ENCODE measurements at regions not wholly inside any gene's neighbourhood (a gene's known extent, or its start where the extent isn't known, plus 50 kb on each side); places are given as distances from the start of the nearest gene placed in this dataset.

GRCh38 chr11:120023551-120023950 is 114.4 kb downstream of the TRIM29 start:
- Mint-ChIP-seq H3K4me3 (no peak overlapping the region), H3K27ac (no peak overlapping the region), H3K36me3 (ENCODE audit: low read depth) (no peaks in the 10 kb centered on the region), H3K4me1 (peaks cover 22% of the 10 kb centered on the region), H3K27me3 (ENCODE audit: insufficient read depth, low read depth, poor library complexity) (peaks cover 6% of the 10 kb centered on the region), H3K9me3 (0 out of 3 replicates have a peak, but pooled peaks cover 2% of the 10 kb centered on the region)
- Histone ChIP-seq H3K36me3 (ENCODE audit: insufficient read depth) (no peaks in the 10 kb centered on the region), H3K9me2 (ENCODE audit: insufficient read depth) (0 out of 2 replicates have a peak, but pooled peaks cover 5% of the 10 kb centered on the region), H2AFZ (0 out of 2 replicates have a peak overlapping the region, but pooled peaks have one; percentile 82), H3K4me2 (peak overlapping the region; percentile 23; the same call in 1 of the 2 replicates), H3K27ac (ENCODE audit: low read depth) (no peak overlapping the region), H3F3A (replicated peaks; ENCODE audit: low read depth) (no peaks in the 10 kb centered on the region), H3K27me3 (ENCODE audit: insufficient read depth) (no peaks in the 10 kb centered on the region), H3K4me3 (no peak overlapping the region), H3K4me1 (ENCODE audit: insufficient read depth) (peaks cover 10% of the 10 kb centered on the region), H3K79me2 (replicated peaks; ENCODE audit: insufficient read depth) (no peaks in the 10 kb centered on the region), H4K20me1 (replicated peaks; ENCODE audit: insufficient read depth) (no peaks in the 10 kb centered on the region)
- no peak for DNase-seq (ENCODE audit: low spot score)
- no peak for TF ChIP-seq ZNF114 (CRISPR knock-in tag; IDR thresholded peaks at IDR 0.05)
- no peak for TF ChIP-seq POLR2AphosphoS5 (IDR thresholded peaks at IDR 0.05; ENCODE audit: low read depth)
- no peak for TF ChIP-seq EZH2 (IDR thresholded peaks at IDR 0.05; ENCODE audit: low read depth, unreplicated experiment)
- no peak for TF ChIP-seq ZNF331 (CRISPR knock-in tag; IDR thresholded peaks at IDR 0.05; ENCODE audit: low read depth)
- no peak for TF ChIP-seq CTCF (conservative IDR thresholded peaks at IDR 0.05; ENCODE audit: low read depth in 2 of 2)
- TF ChIP-seq ZNF462 (CRISPR knock-in tag; IDR thresholded peaks at IDR 0.05): no peak
- no peak for TF ChIP-seq NANOG (IDR thresholded peaks at IDR 0.05; ENCODE audit: borderline replicate concordance)
- TF ChIP-seq JUNB (IDR thresholded peaks at IDR 0.05; ENCODE audit: unreplicated experiment): no peak
- TF ChIP-seq CREB1 (CRISPR knock-in tag; IDR thresholded peaks at IDR 0.05; ENCODE audit: low read depth): no peak
- no peak for ATAC-seq
